Heart left ventricle (tissue), 13 donors: ENCODE measurements at regions not wholly inside any gene's neighbourhood (a gene's known extent, or its start where the extent isn't known, plus 50 kb on each side); places are given as distances from the start of the nearest gene placed in this dataset.

Experiments
- POLR2A ChIP-seq, 2 donors: fragments of 450-650 bp; IDR thresholded peaks; one replicate each; pipeline ENCODE4 v1.6.1; 2017; ENCODE audit warnings: antibody characterized with exemption in 2 of 2, mild to moderate bottlenecking in 2 of 2, moderate library complexity in 2 of 2
- TF ChIP-seq, protein P1 (sequence below), 12 donors: fragments of 200-600 bp; sonication (generic) in 4 of 12; IDR thresholded peaks; one replicate each; pipeline versions ENCODE4 v1.5.0 to v1.8.0; 2018 to 2022; ENCODE audit warnings: antibody characterized with exemption in 12 of 12, mild to moderate bottlenecking in 5 of 12
- donor health status: ischemic (EF 13 %, LVEDD 7.1; RV severe dilation, severe dysfunction).
- donor health status: DM: no; HTN: yes; CAD: no.
- donor health status: DM: no; HTN: no; CAD: no.
- donor health status: ischemic (EF 25% LVEDD 6.9; RV normal size, moderate dysfunction).
- donor health status: ischemic (EF 25% LVEDD 5.7; RV mildly dilated, moderate dysfunction).
- donor health status: ischemic (EF 35%, LVEDD 5.7; RV mildly dilated, moderate dysfunction).
- donor health status: nonischemic (EF 11% LVEDD 7.7; RV severe dilation, severe dysfunction).
- donor health status: DM: yes; HTN: yes; CAD: no.
- donor health status: PGD.
- donor health status: ischemic (EF 29% LVEDD 5.4; RV normal size, mild dysfunction).
- donor health status: nonischemic (EF 23%, LVEDD 6.1; RV moderate dilation, normal function).

DNA sequence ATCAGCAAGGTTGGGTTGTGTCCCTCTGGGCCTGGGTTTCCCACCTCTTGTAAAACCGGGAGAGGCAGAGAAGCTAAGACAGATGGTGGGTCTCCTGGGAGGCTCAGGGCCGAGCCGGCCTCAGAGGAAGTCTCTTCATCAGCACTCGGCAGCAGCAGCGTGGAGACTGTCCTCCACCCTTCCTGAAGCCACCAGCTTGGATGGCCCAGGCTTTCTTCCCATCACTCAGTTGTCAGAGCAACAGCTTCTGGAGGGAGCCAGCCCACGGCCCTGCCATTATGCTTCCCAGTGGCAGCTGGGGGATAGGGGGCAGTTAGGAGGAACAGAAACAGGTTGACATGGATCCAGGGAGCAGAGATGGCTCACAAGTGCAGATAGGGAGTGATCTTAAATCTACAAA lies 191.0 kb downstream of the KATNAL1 start:
- TF ChIP-seq, protein P1, sequence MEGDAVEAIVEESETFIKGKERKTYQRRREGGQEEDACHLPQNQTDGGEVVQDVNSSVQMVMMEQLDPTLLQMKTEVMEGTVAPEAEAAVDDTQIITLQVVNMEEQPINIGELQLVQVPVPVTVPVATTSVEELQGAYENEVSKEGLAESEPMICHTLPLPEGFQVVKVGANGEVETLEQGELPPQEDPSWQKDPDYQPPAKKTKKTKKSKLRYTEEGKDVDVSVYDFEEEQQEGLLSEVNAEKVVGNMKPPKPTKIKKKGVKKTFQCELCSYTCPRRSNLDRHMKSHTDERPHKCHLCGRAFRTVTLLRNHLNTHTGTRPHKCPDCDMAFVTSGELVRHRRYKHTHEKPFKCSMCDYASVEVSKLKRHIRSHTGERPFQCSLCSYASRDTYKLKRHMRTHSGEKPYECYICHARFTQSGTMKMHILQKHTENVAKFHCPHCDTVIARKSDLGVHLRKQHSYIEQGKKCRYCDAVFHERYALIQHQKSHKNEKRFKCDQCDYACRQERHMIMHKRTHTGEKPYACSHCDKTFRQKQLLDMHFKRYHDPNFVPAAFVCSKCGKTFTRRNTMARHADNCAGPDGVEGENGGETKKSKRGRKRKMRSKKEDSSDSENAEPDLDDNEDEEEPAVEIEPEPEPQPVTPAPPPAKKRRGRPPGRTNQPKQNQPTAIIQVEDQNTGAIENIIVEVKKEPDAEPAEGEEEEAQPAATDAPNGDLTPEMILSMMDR (IDR thresholded peaks at IDR 0.05) = no peak
- TF ChIP-seq POLR2A (IDR thresholded peaks at IDR 0.05) = no peak
